Natural killer cell (primary cell): ENCODE measurements at regions not wholly inside any gene's neighbourhood (a gene's known extent, or its start where the extent isn't known, plus 50 kb on each side); places are given as distances from the start of the nearest gene placed in this dataset.

Experiments
- ATAC-seq, 3 donors: fragments of 150-1000 bp in 2 of 3; fragments of 200-7000 bp in 1 of 3; cut with Tn5 transposase; 1 replicate in 1 of 3; 2 replicates in 2 of 3; pipeline ENCODE4 v1.10.0; 2021; ENCODE audit warnings: mild to moderate bottlenecking in 2 of 3, moderate library complexity in 2 of 3
- DNase-seq, 2 donors: peaks; one replicate each; pipeline versions ENCODE4 v3.0.0 to v3.0.0-alpha.2; 2013 to 2021; ENCODE audit warnings: mixed read lengths in 1 of 2
- H3K27ac ChIP-seq: one replicate; pipeline ENCODE4 v1.5.1; 2013; ENCODE audit warnings: mild to moderate bottlenecking, low read length
- H3K27me3 ChIP-seq: one replicate; pipeline ENCODE4 v1.6.1; 2013; ENCODE audit warnings: low read length; ENCODE audit not compliant: control insufficient read depth, insufficient read depth
- H3K36me3 ChIP-seq: one replicate; pipeline ENCODE4 v1.6.1; 2013; ENCODE audit warnings: low read length; ENCODE audit not compliant: control insufficient read depth, insufficient read depth
- H3K4me1 ChIP-seq: one replicate; pipeline ENCODE4 v1.6.1; 2013; ENCODE audit warnings: low read length; ENCODE audit not compliant: control insufficient read depth, insufficient read depth
- H3K4me3 ChIP-seq: one replicate; pipeline ENCODE4 v1.5.1; 2013; ENCODE audit warnings: low read length
- H3K9me3 ChIP-seq: one replicate; pipeline ENCODE4 v1.6.1; 2013; ENCODE audit warnings: low read length; ENCODE audit not compliant: control insufficient read depth, insufficient read depth
- H3K27ac Mint-ChIP-seq, 2 donors: one replicate each; pipeline ENCODE4 v1.8.0; 2022; ENCODE audit warnings: mild to moderate bottlenecking in 2 of 2, mixed read lengths in 2 of 2, moderate library complexity in 1 of 2
- H3K27me3 Mint-ChIP-seq, 2 donors: one replicate each; pipeline ENCODE4 v1.8.0; 2022; ENCODE audit warnings: low read depth in 2 of 2, mixed read lengths in 2 of 2
- H3K36me3 Mint-ChIP-seq: one replicate; pipeline ENCODE4 v1.8.0; 2022; ENCODE audit warnings: mixed read lengths
- H3K4me1 Mint-ChIP-seq, 2 donors: one replicate each; pipeline ENCODE4 v1.8.0; 2022; ENCODE audit warnings: mixed read lengths in 2 of 2
- H3K4me3 Mint-ChIP-seq: one replicate; pipeline ENCODE4 v1.8.0; 2022; ENCODE audit warnings: mild to moderate bottlenecking, moderate library complexity, mixed read lengths
- H3K9me3 Mint-ChIP-seq, 2 donors: one replicate each; pipeline ENCODE4 v1.8.0; 2022; ENCODE audit warnings: mixed read lengths in 2 of 2
- WGBS: methylation state at CpG from one replicate; pipeline ENCODE4 v1.1.7; 2013; ENCODE audit warnings: missing lambda C conversion rate; ENCODE audit not compliant: insufficient coverage; 5-methylcytosine and 5-hydroxymethylcytosine counted together
- intact Hi-C: fragments of 100-400 bp; cut with micrococcal nuclease; formaldehyde crosslinking; loops from one replicate; pipeline ENCODE4 v1.14.2; 2022
- TF ChIP-seq, protein P1 (sequence below): fragments of 200-600 bp; IDR thresholded peaks from one replicate; pipeline ENCODE4 v1.8.0; 2022; ENCODE audit warnings: antibody characterized with exemption

DNA sequence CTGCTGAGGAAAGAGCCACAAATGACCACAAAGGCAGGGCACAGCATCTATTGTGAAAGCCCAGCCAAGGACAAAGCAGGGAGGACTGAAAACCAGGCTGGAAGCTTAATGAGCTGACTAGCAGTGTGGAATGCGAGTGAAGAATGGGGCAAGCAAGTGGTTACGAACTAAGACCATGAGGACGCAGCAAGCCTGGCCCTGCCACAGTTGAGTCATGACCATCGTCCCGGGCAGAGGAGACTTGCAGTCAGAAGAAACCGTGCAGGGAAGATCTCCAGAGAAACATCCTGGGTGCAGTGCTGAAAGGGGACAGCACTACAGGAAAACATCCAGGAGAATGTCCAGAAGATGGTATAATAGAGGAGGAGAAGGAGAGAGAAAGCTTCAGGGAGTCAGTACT, 120.5 kb upstream of the GYPC start:
- Mint-ChIP-seq H3K27me3 (peaks cover 15 to 25% of the 10 kb centered on the region in 2 donors), H3K27ac (no peak overlapping the region), H3K4me3 (no peak overlapping the region), H3K9me3 (peaks cover 0 to 2% of the 10 kb centered on the region in 2 donors), H3K4me1 (peaks cover 5 to 10% of the 10 kb centered on the region in 2 donors), H3K36me3 (no peaks in the 10 kb centered on the region)
- intact Hi-C loops, result no loop called here
- DNase-seq (no peak), ATAC-seq (no peak)
- Histone ChIP-seq H3K9me3 (no peaks in the 10 kb centered on the region), H3K27ac (no peak overlapping the region), H3K36me3 (no peaks in the 10 kb centered on the region), H3K4me1 (no peaks in the 10 kb centered on the region), H3K4me3 (no peak overlapping the region), H3K27me3 (no peaks in the 10 kb centered on the region)
- TF ChIP-seq, protein P1, sequence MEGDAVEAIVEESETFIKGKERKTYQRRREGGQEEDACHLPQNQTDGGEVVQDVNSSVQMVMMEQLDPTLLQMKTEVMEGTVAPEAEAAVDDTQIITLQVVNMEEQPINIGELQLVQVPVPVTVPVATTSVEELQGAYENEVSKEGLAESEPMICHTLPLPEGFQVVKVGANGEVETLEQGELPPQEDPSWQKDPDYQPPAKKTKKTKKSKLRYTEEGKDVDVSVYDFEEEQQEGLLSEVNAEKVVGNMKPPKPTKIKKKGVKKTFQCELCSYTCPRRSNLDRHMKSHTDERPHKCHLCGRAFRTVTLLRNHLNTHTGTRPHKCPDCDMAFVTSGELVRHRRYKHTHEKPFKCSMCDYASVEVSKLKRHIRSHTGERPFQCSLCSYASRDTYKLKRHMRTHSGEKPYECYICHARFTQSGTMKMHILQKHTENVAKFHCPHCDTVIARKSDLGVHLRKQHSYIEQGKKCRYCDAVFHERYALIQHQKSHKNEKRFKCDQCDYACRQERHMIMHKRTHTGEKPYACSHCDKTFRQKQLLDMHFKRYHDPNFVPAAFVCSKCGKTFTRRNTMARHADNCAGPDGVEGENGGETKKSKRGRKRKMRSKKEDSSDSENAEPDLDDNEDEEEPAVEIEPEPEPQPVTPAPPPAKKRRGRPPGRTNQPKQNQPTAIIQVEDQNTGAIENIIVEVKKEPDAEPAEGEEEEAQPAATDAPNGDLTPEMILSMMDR, result no peak
- WGBS, result 91% methylated on average over 6 of the region's 6 CpGs

DNA sequence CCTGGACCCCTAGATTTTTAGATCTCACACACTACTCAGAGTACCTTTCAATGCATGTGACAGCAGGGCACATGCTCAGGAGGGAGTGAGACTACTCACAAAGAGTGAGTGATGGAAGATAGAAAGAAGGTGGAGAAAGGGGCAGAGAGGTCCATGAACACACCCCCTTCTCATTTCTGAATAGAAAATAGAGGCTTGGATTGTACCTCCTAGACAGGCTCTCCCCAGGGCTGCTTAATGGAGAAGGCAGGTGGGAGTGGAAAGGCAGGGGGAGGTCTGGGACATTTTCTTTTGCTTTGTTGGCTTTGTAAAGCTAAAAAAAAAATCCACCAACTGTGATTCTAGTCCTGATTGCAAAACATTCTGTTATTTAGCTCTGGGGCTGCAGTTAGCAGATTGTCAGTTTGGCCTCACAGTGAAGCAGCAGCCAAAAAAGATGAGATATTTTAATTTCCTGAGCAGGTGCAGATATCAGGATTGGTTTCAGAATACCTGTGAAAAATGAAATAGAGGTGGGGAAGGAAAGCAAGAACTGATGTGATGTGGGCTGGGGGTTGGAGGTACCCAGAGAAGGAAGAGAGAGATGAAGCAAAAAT, 119.3 kb upstream of the GYPC start:
- Mint-ChIP-seq H3K27ac (no peak overlapping the region), H3K4me3 (no peak overlapping the region), H3K9me3 (peaks cover 2 to 3% of the 10 kb centered on the region in 2 donors), H3K4me1 (peaks cover 5 to 10% of the 10 kb centered on the region in 2 donors), H3K36me3 (no peaks in the 10 kb centered on the region), H3K27me3 (peaks cover 15 to 25% of the 10 kb centered on the region in 2 donors)
- TF ChIP-seq, protein P1, result no peak
- no peak for ATAC-seq
- no peaks in the 10 kb centered on the region for H3K9me3 ChIP-seq
- H3K27me3 ChIP-seq, result no peaks in the 10 kb centered on the region
- no peaks in the 10 kb centered on the region for H3K36me3 ChIP-seq
- no peak for DNase-seq
- H3K4me3 ChIP-seq, result no peak overlapping the region
- intact Hi-C loops, result no loop called here
- H3K27ac ChIP-seq, result no peak overlapping the region
- no peaks in the 10 kb centered on the region for H3K4me1 ChIP-seq

DNA sequence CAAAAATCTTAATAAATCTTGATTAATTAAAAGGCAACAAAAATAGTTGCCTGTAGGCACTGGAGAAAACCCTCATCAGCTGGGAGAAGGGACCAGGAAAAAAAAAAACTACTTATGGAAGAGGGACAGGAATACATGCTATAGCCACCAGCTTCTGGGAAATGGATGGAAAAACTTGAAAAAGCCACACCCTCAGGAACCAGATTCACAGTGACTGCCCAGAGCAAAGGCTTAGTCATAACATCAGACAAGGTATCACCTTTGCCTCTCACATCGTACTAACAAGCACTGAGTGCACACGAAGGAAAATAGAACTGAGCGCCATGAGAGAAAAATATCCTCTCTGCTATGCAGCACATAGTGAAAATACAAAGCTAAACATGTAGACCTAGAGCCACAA, 116.9 kb upstream of the GYPC start:
- Mint-ChIP-seq H3K36me3 (peaks cover 14% of the 10 kb centered on the region), H3K9me3 (peaks cover 2 to 10% of the 10 kb centered on the region in 2 donors), H3K27ac (no peak overlapping the region), H3K4me1 (peaks cover 5 to 7% of the 10 kb centered on the region in 2 donors), H3K27me3 (peaks cover 11 to 32% of the 10 kb centered on the region in 2 donors), H3K4me3 (no peak overlapping the region)
- intact Hi-C loops, result no loop called here
- TF ChIP-seq, protein P1, result no peak
- no peaks in the 10 kb centered on the region for H3K36me3 ChIP-seq
- no peaks in the 10 kb centered on the region for H3K27me3 ChIP-seq
- no peak overlapping the region for H3K4me3 ChIP-seq
- no peaks in the 10 kb centered on the region for H3K4me1 ChIP-seq
- H3K9me3 ChIP-seq, result peaks cover 2% of the 10 kb centered on the region
- no peak overlapping the region for H3K27ac ChIP-seq
- DNase-seq (no peak), ATAC-seq (no peak)
- WGBS, result 96% methylated on average over 3 of the region's 3 CpGs

DNA sequence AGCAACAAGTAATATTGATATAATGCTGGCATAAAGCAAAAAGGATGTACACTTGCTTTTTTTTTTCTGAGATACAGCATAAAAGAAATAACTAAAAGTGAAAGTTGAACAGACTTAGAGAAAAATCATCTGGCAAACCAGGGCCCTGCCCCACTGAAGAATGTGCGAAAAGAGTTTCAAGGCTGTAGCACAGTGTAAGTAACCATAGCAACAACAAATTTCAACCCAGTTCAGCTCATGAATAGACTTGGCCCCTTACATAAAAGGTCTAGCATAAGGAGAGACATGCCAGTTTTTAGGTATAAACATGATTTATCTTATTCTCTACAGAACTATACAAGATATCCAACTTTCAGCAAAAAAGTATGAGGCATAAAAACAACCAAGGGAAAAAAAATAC, 113.7 kb upstream of the GYPC start:
- Histone ChIP-seq H3K27me3 (no peaks in the 10 kb centered on the region), H3K36me3 (no peaks in the 10 kb centered on the region), H3K27ac (no peak overlapping the region), H3K4me1 (no peaks in the 10 kb centered on the region), H3K4me3 (no peak overlapping the region), H3K9me3 (peaks cover 2% of the 10 kb centered on the region)
- Mint-ChIP-seq H3K9me3 (peaks cover 2 to 10% of the 10 kb centered on the region in 2 donors), H3K4me1 (no peaks in the 10 kb centered on the region), H3K36me3 (peaks cover 14% of the 10 kb centered on the region), H3K27me3 (peaks cover 9 to 30% of the 10 kb centered on the region in 2 donors), H3K27ac (no peak overlapping the region), H3K4me3 (no peak overlapping the region)
- WGBS, result 100% methylated on average over 1 of the region's 1 CpG
- intact Hi-C loops, result no loop called here
- TF ChIP-seq, protein P1, result no peak
- ATAC-seq, result no peak
- DNase-seq, result no peak
